ENCODE measurements at regions not wholly inside any gene's neighbourhood (a gene's known extent, or its start where the extent isn't known, plus 50 kb on each side); places are given as distances from the start of the nearest gene placed in this dataset.

- no peak for TF ChIP-seq CTCF (IDR thresholded peaks at IDR 0.05; ENCODE audit: insufficient read depth, low read length, poor library complexity, severe bottlenecking)
- TF ChIP-seq EZH2phosphoT487 (conservative IDR thresholded peaks at IDR 0.05; ENCODE audit: low read length) = no peak
Measured at GRCh38 chr6:14555804-14556203, 438.2 kb downstream of the CD83 start.
